ENCODE measurements at regions not wholly inside any gene's neighbourhood (a gene's known extent, or its start where the extent isn't known, plus 50 kb on each side); places are given as distances from the start of the nearest gene placed in this dataset.

DNA sequence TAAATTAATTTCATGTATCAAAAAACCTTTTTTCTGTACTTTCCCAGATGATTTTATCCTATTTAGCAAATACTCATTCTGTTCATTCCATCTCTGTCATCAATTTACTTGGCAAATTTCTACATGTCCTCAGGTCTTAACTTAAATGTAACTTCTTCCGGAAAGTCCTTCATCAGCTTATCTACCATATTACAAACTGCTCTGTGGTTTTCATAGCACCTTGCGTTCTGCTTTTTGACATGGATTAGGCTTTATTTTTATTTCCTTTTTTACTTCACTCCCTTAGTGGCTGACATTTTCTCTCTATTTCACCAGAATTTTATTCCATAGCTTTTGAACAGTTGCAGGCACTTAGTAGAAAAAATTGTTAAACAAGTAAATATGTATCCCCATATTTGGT lies 1040.8 kb downstream of the TAF11L14 start:
- intact Hi-C loops (cut with DNase I; ENCODE audit: low total_unique reads): no loop called here
- no peaks in the 10 kb centered on the region for H3K9me3 ChIP-seq
- H3K4me1 ChIP-seq: no peaks in the 10 kb centered on the region
- DNase-seq: no peak
- no peak overlapping the region for H3K27ac ChIP-seq
- no peak overlapping the region for H3K4me3 ChIP-seq
- H3K27me3 ChIP-seq: no peaks in the 10 kb centered on the region
- no peaks in the 10 kb centered on the region for H3K36me3 ChIP-seq
- TF ChIP-seq, protein P1, sequence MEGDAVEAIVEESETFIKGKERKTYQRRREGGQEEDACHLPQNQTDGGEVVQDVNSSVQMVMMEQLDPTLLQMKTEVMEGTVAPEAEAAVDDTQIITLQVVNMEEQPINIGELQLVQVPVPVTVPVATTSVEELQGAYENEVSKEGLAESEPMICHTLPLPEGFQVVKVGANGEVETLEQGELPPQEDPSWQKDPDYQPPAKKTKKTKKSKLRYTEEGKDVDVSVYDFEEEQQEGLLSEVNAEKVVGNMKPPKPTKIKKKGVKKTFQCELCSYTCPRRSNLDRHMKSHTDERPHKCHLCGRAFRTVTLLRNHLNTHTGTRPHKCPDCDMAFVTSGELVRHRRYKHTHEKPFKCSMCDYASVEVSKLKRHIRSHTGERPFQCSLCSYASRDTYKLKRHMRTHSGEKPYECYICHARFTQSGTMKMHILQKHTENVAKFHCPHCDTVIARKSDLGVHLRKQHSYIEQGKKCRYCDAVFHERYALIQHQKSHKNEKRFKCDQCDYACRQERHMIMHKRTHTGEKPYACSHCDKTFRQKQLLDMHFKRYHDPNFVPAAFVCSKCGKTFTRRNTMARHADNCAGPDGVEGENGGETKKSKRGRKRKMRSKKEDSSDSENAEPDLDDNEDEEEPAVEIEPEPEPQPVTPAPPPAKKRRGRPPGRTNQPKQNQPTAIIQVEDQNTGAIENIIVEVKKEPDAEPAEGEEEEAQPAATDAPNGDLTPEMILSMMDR (IDR thresholded peaks at IDR 0.05): no peak
- TF ChIP-seq POLR2A (IDR thresholded peaks at IDR 0.05): no peak

DNA sequence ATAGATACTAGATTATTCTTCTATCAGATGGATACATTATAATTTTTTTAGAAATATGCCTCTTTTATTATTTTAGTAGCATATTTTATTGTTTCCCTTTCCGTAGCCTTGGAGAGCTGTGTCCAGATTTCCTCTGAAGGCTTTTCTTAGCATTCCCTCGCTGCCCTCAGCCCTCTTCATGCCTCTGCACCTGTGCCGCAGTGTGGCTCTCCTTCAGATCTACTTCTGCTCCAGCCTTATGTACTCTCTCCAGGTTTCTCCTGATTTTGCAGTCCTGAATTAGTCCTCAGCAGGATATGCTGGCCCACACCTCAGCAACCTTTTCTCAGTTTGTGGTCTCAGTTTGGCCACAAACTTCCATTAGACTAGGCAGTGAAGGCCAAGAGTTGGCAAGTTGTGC lies 1052.0 kb downstream of the TAF11L14 start:
- no peak overlapping the region for H3K27ac ChIP-seq
- no peaks in the 10 kb centered on the region for H3K9me3 ChIP-seq
- no peaks in the 10 kb centered on the region for H3K36me3 ChIP-seq
- H3K4me1 ChIP-seq: no peaks in the 10 kb centered on the region
- TF ChIP-seq, protein P1 (IDR thresholded peaks at IDR 0.05): no peak
- no peak for TF ChIP-seq POLR2A (IDR thresholded peaks at IDR 0.05)
- DNase-seq: no peak
- intact Hi-C loops (cut with DNase I; ENCODE audit: low total_unique reads): no loop called here
- H3K4me3 ChIP-seq: no peak overlapping the region
- no peaks in the 10 kb centered on the region for H3K27me3 ChIP-seq

DNA sequence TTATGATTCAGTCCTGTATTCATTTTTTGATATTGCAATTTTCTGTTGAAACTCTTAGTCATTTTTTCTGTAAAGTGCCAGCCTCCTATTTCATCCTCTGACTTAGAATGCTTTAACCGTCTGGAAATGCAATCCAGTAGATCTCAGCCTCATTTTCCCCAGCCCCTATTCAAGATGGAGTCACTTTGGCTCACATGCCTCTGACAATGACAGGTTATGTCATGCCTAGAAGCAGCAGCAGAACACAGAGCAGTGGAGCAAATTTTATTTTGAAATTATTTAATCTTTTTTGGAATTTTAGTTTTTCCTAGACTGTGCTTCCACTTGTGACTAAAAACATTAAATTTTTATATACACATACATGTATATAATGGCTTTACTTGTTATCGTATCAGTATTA lies 1053.2 kb downstream of the TAF11L14 start:
- no peak for DNase-seq
- Histone ChIP-seq H3K27me3 (no peaks in the 10 kb centered on the region), H3K27ac (no peak overlapping the region), H3K4me3 (no peak overlapping the region), H3K4me1 (no peaks in the 10 kb centered on the region), H3K9me3 (no peaks in the 10 kb centered on the region), H3K36me3 (no peaks in the 10 kb centered on the region)
- no peak for TF ChIP-seq POLR2A (IDR thresholded peaks at IDR 0.05)
- TF ChIP-seq, protein P1 (IDR thresholded peaks at IDR 0.05): no peak
- intact Hi-C loops (cut with DNase I; ENCODE audit: low total_unique reads): no loop called here

- TF ChIP-seq POLR2A (IDR thresholded peaks at IDR 0.05): no peak
- TF ChIP-seq, protein P1 (IDR thresholded peaks at IDR 0.05): no peak
- Histone ChIP-seq H3K27ac (no peak overlapping the region), H3K4me3 (no peak overlapping the region), H3K27me3 (no peaks in the 10 kb centered on the region), H3K9me3 (no peaks in the 10 kb centered on the region), H3K4me1 (no peaks in the 10 kb centered on the region), H3K36me3 (no peaks in the 10 kb centered on the region)
- DNase-seq: no peak
- intact Hi-C loops (cut with DNase I; ENCODE audit: low total_unique reads): no loop called here
Measured at GRCh38 chr5:18699681-18700080, 1065.4 kb downstream of the TAF11L14 start.

GRCh38 chr5:18702821-18703220 lies 1068.6 kb downstream of the TAF11L14 start:
- H3K27me3 ChIP-seq: no peaks in the 10 kb centered on the region
- H3K9me3 ChIP-seq: no peaks in the 10 kb centered on the region
- intact Hi-C loops (cut with DNase I; ENCODE audit: low total_unique reads): no loop called here
- TF ChIP-seq, protein P1 (IDR thresholded peaks at IDR 0.05): no peak
- no peak for TF ChIP-seq POLR2A (IDR thresholded peaks at IDR 0.05)
- no peaks in the 10 kb centered on the region for H3K4me1 ChIP-seq
- DNase-seq: no peak
- H3K4me3 ChIP-seq: no peak overlapping the region
- no peak overlapping the region for H3K27ac ChIP-seq
- no peaks in the 10 kb centered on the region for H3K36me3 ChIP-seq

Measured in uterus (tissue), 3 donors.